ENCODE measurements at regions not wholly inside any gene's neighbourhood (a gene's known extent, or its start where the extent isn't known, plus 50 kb on each side); places are given as distances from the start of the nearest gene placed in this dataset.

DNA sequence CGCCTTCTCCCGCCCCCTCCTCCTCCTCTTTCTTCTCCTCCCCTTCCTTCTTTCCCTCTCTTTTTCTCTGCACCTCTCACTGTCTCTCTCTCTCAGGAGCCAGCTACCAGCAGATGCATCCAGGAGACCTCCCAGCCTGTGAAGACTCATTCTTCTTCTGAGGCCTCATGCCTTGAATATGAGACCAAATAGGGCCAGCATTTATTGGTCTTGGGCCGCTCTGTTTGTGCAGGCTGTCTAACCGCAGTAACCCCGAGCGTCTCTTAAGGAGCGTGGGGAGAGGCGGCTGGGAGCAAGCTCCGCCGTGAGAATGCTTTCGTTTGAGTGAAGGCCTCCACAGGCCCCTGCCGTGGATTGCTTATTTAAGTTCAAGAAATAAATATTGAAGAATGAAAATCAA lies 167.0 kb downstream of the NUFIP1 start:
- BruUV-seq (replicated peaks): no TSS peak
- peaks cover 19% of the 10 kb centered on the region for H3K4me1 ChIP-seq (ENCODE audit: control insufficient read depth, extremely low read depth, insufficient read depth, low read length)
- H4K20me1 ChIP-seq (replicated peaks; ENCODE audit: control insufficient read depth, extremely low read depth, insufficient read depth, low read length): no peaks in the 10 kb centered on the region
- H2AFZ ChIP-seq (ENCODE audit: low read depth, low read length): no peak overlapping the region
- no peak for FAIRE-seq
- H3K4me2 ChIP-seq (ENCODE audit: insufficient read depth, low read length): no peak overlapping the region
- H3K9ac ChIP-seq (replicated peaks; ENCODE audit: extremely low read depth, insufficient read depth, low read length): no peak overlapping the region
- DNase-seq (ENCODE audit: low read depth, low spot score): no peak
- dilution Hi-C loops (cut with MboI; ENCODE audit: extremely low pct_ligation_motif_present, low sequenced_read_pairs): no loop called here
- no peaks in the 10 kb centered on the region for H3K9me1 ChIP-seq (replicated peaks; ENCODE audit: control insufficient read depth, extremely low read depth, insufficient read depth, low read length)
- ChIA-PET CTCF (no interaction called here), POLR2A (no interaction called here)
- no peaks in the 10 kb centered on the region for H3K27me3 ChIP-seq (ENCODE audit: control insufficient read depth in 2 of 2, insufficient read depth in 2 of 2, low read length in 2 of 2)
- no peak overlapping the region for H3K27ac ChIP-seq (ENCODE audit: insufficient read depth, low read depth, low read length)
- H3K9me3 ChIP-seq (replicated peaks; ENCODE audit: control insufficient read depth, insufficient read depth, low read length): no peaks in the 10 kb centered on the region
- TF ChIP-seq POLR2AphosphoS5 (IDR thresholded peaks at IDR 0.05; ENCODE audit: insufficient read depth, low read depth, low read length) (no peak), MAX (IDR thresholded peaks at IDR 0.05; ENCODE audit: insufficient read depth, insufficient read length) (no peak), CTCF (IDR thresholded peaks at IDR 0.05; ENCODE audit: extremely low read depth in 1 of 2, insufficient read depth in 1 of 2, low read depth in 1 of 2, low read length in 2 of 2) (no peak), EZH2 (IDR thresholded peaks at IDR 0.05; ENCODE audit: borderline replicate concordance, low read depth, low read length, severe bottlenecking) (no peak), GATA2 (IDR thresholded peaks at IDR 0.05; ENCODE audit: insufficient read depth, insufficient read length, low read depth, low read length) (no peak), POLR2A (IDR thresholded peaks at IDR 0.05; ENCODE audit: low read depth, low read length) (no peak), JUN (IDR thresholded peaks at IDR 0.05; ENCODE audit: borderline replicate concordance, insufficient read depth, insufficient read length, low read depth) (no peak), MYC (IDR thresholded peaks at IDR 0.05; ENCODE audit: low read depth, low read length) (no peak), FOS (IDR thresholded peaks at IDR 0.05; ENCODE audit: borderline replicate concordance, insufficient read depth, low read length) (no peak)
- intact Hi-C loops (cut with micrococcal nuclease): no loop called here
- no peaks in the 10 kb centered on the region for H3K79me2 ChIP-seq (ENCODE audit: control insufficient read depth, insufficient read depth, low read length)
- no peaks in the 10 kb centered on the region for H3K36me3 ChIP-seq (ENCODE audit: control insufficient read depth in 2 of 2, extremely low read depth in 1 of 2, insufficient read depth in 2 of 2, low read length in 2 of 2)
- no peak overlapping the region for H3K4me3 ChIP-seq (replicated peaks in 1 of 3; ENCODE audit: insufficient read depth in 1 of 3, low read depth in 1 of 3, low read length in 3 of 3)
